Heart left ventricle (tissue), 16 donors: ENCODE measurements at regions not wholly inside any gene's neighbourhood (a gene's known extent, or its start where the extent isn't known, plus 50 kb on each side); places are given as distances from the start of the nearest gene placed in this dataset.

Experiments
- ATAC-seq, 4 donors: fragments of 200-7000 bp; cut with Tn5 transposase; one replicate each; pipeline ENCODE4 v1.9.1; 2020 to 2022; ENCODE audit warnings: moderate library complexity in 4 of 4, mild to moderate bottlenecking in 3 of 4, moderate number of reproducible peaks in 1 of 4
- DNase-seq, 5 donors: peaks; one replicate each; pipeline ENCODE4 v3.0.0-alpha.2; 2020
- H3K27ac ChIP-seq, 12 donors: fragments of 200-600 bp; sonication (generic) in 4 of 12; one replicate each; pipeline versions ENCODE4 v1.5.0 to v1.8.0; 2016 to 2022; ENCODE audit warnings: mild to moderate bottlenecking in 2 of 12
- H3K27me3 ChIP-seq, 9 donors: fragments of 200-600 bp; sonication (generic) in 2 of 9; one replicate each; pipeline versions ENCODE4 v1.5.1 to v1.8.0; 2016 to 2022; ENCODE audit warnings: mild to moderate bottlenecking in 3 of 9
- H3K36me3 ChIP-seq, 9 donors: fragments of 200-600 bp; sonication (generic) in 2 of 9; one replicate each; pipeline versions ENCODE4 v1.5.0 to v1.8.0; 2018 to 2022; ENCODE audit warnings: mild to moderate bottlenecking in 2 of 9
- H3K4me1 ChIP-seq, 12 donors: fragments of 200-600 bp; sonication (generic) in 4 of 12; one replicate each; pipeline versions ENCODE4 v1.5.0 to v1.8.0; 2016 to 2022; ENCODE audit warnings: mild to moderate bottlenecking in 3 of 12
- H3K4me3 ChIP-seq, 12 donors: fragments of 200-600 bp; sonication (generic) in 4 of 12; one replicate each; pipeline versions ENCODE4 v1.5.0 to v1.8.0; 2017 to 2022; ENCODE audit warnings: mild to moderate bottlenecking in 9 of 12, moderate library complexity in 4 of 12
- H3K9me3 ChIP-seq, 12 donors: fragments of 200-600 bp; sonication (generic) in 4 of 12; one replicate each; pipeline versions ENCODE4 v1.5.0 to v1.8.0; 2016 to 2022; ENCODE audit warnings: mild to moderate bottlenecking in 1 of 12
- POLR2A ChIP-seq, 2 donors: fragments of 450-650 bp; IDR thresholded peaks; one replicate each; pipeline ENCODE4 v1.6.1; 2017; ENCODE audit warnings: antibody characterized with exemption in 2 of 2, mild to moderate bottlenecking in 2 of 2, moderate library complexity in 2 of 2
- WGBS, 4 donors: extraction: QIAGEN DNeasy Blood & Tissue Kit in 2 of 4; methylation state at CpG; one replicate each; pipeline versions ENCODE4 v1.1.5 to v1.1.7; 2013 to 2018; 5-methylcytosine and 5-hydroxymethylcytosine counted together
- intact Hi-C, 10 donors: fragments of 100-400 bp; cut with DNase I; formaldehyde crosslinking; loops; one replicate each; pipeline versions ENCODE4 v1.11.1 to v1.14.2; 2022
- TF ChIP-seq, protein P1 (sequence below), 12 donors: fragments of 200-600 bp; sonication (generic) in 4 of 12; IDR thresholded peaks; one replicate each; pipeline versions ENCODE4 v1.5.0 to v1.8.0; 2018 to 2022; ENCODE audit warnings: antibody characterized with exemption in 12 of 12, mild to moderate bottlenecking in 5 of 12
- donor health status: ischemic (EF 13 %, LVEDD 7.1; RV severe dilation, severe dysfunction).
- donor health status: healthy with polysubstance abuse.
- donor health status: DM: no; HTN: yes; CAD: no.
- donor health status: DM: no; HTN: no; CAD: no.
- donor health status: ischemic (EF 25% LVEDD 6.9; RV normal size, moderate dysfunction).
- donor health status: ischemic (EF 25% LVEDD 5.7; RV mildly dilated, moderate dysfunction).
- donor health status: healthy.
- donor health status: DM: yes; HTN: yes; CAD: no.
- donor health status: ischemic (EF 35%, LVEDD 5.7; RV mildly dilated, moderate dysfunction).
- donor health status: nonischemic (EF 11% LVEDD 7.7; RV severe dilation, severe dysfunction).
- donor health status: DM: yes; HTN: yes; CAD: no.
- donor health status: PGD.
- donor health status: ischemic (EF 29% LVEDD 5.4; RV normal size, mild dysfunction).
- donor health status: nonischemic (EF 23%, LVEDD 6.1; RV moderate dilation, normal function).

DNA sequence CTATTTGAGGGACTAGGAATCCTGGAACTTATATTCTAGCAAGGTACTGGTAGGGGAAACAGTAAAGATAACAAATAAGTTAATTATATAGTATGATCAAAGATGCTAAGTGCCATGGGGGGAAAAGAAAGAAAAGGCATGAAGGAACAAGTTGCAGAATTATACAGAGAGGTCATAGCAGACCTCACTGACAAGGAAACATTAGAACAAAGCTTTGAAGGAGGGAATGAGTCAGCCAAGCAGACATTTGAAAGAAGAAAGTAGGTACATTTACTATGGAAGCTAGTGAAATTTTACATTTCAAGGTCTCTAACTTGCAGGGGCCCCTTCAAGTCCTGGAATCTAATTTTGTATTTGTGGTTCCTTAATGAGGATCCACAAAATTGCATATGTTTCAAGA lies 57.2 kb upstream of the TIPARP start:
- no peaks in the 10 kb centered on the region for H3K36me3 ChIP-seq

DNA sequence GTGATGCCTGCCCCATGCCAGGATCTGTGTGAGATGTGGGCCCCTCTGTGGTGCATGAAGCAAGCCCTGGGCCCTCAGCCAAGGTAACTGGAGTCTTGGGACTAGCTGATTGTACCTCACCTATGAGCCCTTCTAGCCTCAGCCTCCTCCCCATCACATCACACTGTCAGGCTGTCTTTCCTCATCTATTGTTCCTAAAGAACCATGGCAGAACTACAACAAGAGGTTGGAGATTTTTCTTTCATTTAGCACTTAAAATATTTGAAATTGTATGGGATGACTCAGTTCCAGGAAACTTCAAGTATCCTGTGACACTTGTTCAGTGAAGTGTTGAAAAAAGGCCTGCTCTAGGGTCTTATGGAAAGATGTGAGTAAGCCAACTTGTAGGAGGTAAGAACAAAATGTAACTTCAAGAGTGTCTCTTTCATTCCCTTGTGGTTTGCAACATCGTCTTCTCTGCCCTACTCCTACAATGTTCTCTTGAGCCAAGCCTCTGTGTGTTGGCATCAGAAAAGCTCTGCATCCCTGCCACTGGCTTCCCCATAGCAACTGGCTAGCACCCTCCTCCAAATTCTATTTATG lies 58.7 kb upstream of the TIPARP start:
- peak overlapping the region in 1 of 12 donors; percentile 33 for H3K27ac ChIP-seq
- H3K9me3 ChIP-seq, result no peaks in the 10 kb centered on the region
- H3K36me3 ChIP-seq, result no peaks in the 10 kb centered on the region
- TF ChIP-seq, protein P1, sequence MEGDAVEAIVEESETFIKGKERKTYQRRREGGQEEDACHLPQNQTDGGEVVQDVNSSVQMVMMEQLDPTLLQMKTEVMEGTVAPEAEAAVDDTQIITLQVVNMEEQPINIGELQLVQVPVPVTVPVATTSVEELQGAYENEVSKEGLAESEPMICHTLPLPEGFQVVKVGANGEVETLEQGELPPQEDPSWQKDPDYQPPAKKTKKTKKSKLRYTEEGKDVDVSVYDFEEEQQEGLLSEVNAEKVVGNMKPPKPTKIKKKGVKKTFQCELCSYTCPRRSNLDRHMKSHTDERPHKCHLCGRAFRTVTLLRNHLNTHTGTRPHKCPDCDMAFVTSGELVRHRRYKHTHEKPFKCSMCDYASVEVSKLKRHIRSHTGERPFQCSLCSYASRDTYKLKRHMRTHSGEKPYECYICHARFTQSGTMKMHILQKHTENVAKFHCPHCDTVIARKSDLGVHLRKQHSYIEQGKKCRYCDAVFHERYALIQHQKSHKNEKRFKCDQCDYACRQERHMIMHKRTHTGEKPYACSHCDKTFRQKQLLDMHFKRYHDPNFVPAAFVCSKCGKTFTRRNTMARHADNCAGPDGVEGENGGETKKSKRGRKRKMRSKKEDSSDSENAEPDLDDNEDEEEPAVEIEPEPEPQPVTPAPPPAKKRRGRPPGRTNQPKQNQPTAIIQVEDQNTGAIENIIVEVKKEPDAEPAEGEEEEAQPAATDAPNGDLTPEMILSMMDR (IDR thresholded peaks at IDR 0.05), result no peak
- no peak for TF ChIP-seq POLR2A (IDR thresholded peaks at IDR 0.05)
- ATAC-seq (peak in 3 of 4 donors; percentile 53 to 94 (median 83)), DNase-seq (peak in 1 of 5 donors; percentile 47)
- WGBS, 4 donors, result 18 to 42% (median 24%) methylated on average over 1 of the region's 1 CpG
- no peak overlapping the region for H3K4me3 ChIP-seq
- peaks cover 0 to 4% (median 0%) of the 10 kb centered on the region in 12 donors for H3K4me1 ChIP-seq
- no peaks in the 10 kb centered on the region for H3K27me3 ChIP-seq
- intact Hi-C loops, result no loop called here

More for the DNA sequence above, 57.2 kb upstream of the TIPARP start:
- Histone ChIP-seq H3K9me3 (no peaks in the 10 kb centered on the region), H3K4me3 (no peak overlapping the region), H3K27ac (no peak overlapping the region), H3K27me3 (no peaks in the 10 kb centered on the region), H3K4me1 (peaks cover 0 to 4% (median 0%) of the 10 kb centered on the region in 12 donors)
- TF ChIP-seq, protein P1 (IDR thresholded peaks at IDR 0.05), result no peak
- TF ChIP-seq POLR2A (IDR thresholded peaks at IDR 0.05), result no peak
- DNase-seq (no peak), ATAC-seq (no peak)
- intact Hi-C loops, result no loop called here

DNA sequence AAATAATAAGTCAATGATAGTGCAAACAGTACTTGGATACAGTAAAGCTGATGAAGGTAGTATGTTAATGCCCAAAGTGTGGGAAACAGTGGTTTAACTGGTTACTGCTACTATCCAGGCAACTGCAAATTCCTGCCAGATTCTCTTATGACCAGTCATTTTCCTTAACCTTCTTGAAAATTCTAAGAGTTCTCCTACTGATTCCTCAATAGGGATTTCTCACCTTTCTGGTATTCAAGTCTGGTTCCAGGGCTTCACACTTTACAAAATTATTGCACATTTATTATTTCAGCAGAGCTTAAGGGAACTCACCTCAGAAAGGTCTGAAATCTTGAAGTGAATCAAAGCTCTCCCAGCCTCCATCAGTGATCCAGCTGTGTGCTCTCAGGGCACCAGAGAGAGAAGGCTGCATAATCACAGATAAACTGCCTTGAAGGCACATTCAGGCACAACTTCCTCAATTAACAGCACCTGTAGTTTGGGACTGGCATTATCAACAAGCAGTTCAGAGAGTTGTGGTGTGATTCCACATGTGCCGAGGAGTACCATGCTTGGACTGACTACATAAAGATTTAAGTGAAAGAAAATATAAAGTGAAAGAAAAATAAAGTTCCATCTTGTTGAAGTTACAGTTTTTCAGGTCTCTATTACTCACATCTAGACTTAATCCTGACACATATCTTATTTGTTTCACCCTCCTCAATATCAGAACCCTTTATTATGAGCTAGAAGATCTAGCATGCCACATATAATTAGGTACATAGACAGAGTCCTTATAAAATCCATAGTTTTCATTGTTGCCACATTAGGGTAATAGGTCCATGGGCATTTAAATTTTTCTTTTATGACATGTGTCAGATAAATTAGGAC lies 59.5 kb upstream of the TIPARP start:
- Histone ChIP-seq H3K27me3 (no peaks in the 10 kb centered on the region), H3K9me3 (no peaks in the 10 kb centered on the region), H3K27ac (no peak overlapping the region), H3K4me3 (no peak overlapping the region), H3K36me3 (no peaks in the 10 kb centered on the region), H3K4me1 (peaks cover 0 to 4% (median 0%) of the 10 kb centered on the region in 12 donors)
- ATAC-seq, result no peak
- no peak for DNase-seq
- intact Hi-C loops, result no loop called here
- TF ChIP-seq, protein P1 (IDR thresholded peaks at IDR 0.05), result no peak
- TF ChIP-seq POLR2A (IDR thresholded peaks at IDR 0.05), result no peak
- WGBS, 4 donors, result 62 to 97% (median 86%) methylated on average over 1 of the region's 1 CpG

DNA sequence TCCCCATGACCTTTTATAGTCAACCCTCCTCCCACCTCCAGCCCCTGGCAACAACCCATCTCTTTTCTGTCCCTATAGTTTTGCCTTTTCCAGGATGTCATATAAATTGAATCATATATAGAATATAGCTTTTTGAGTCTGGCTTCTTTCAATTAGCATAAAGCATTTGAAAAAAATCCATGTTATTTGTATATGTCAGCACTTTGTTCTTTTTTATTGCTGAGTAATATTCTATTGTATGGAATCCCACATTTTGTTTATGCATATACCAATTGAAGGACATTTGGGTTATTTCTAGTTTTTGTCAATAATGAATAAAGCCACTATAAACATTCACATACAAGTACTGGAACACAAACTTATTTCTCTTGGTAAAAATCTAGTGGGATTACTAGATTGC lies 58.0 kb upstream of the SSR3 start:
- no peak for TF ChIP-seq POLR2A (IDR thresholded peaks at IDR 0.05)
- TF ChIP-seq, protein P1 (IDR thresholded peaks at IDR 0.05), result no peak
- intact Hi-C loops, result no loop called here
- DNase-seq (no peak), ATAC-seq (no peak)
- Histone ChIP-seq H3K36me3 (no peaks in the 10 kb centered on the region), H3K4me1 (peaks cover 0 to 4% (median 0%) of the 10 kb centered on the region in 12 donors), H3K4me3 (no peak overlapping the region), H3K9me3 (no peaks in the 10 kb centered on the region), H3K27ac (no peak overlapping the region), H3K27me3 (no peaks in the 10 kb centered on the region)
